Neural progenitor cell (in vitro differentiated cells): ENCODE measurements at regions not wholly inside any gene's neighbourhood (a gene's known extent, or its start where the extent isn't known, plus 50 kb on each side); places are given as distances from the start of the nearest gene placed in this dataset.

ENCODE experiments used
- EZH2phosphoT487 ChIP-seq: fragments of 200-600 bp; sonication (generic); IDR thresholded peaks from 2 replicates; pipeline ENCODE4 v1.6.1; 2017; ENCODE audit warnings: antibody characterized with exemption
- TF ChIP-seq, protein P1 (sequence below): fragments of 200-600 bp; sonication (generic); IDR thresholded peaks from 2 replicates; pipeline ENCODE4 v1.5.1; 2017; ENCODE audit warnings: antibody characterized with exemption, mild to moderate bottlenecking

DNA sequence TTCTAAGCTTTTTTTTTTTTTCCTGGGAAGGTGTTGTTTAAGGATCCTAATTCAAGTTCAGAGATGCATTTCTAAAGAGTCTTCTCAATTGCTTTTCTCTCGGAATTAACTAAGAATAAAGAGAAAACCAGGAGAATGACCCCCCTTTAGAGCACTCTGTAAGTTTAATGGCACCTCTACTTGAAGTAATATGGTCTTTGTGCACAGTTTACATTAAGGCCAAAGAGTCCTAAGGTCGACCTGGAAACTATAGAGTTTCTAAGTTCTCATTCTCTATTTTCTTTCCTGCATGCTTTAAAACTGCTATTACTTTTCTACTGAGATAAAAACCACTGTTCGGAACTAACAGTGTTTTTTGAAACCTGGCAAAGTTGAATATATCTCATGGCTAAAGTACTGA lies 923.1 kb upstream of the CDH10 start:
- TF ChIP-seq, protein P1, sequence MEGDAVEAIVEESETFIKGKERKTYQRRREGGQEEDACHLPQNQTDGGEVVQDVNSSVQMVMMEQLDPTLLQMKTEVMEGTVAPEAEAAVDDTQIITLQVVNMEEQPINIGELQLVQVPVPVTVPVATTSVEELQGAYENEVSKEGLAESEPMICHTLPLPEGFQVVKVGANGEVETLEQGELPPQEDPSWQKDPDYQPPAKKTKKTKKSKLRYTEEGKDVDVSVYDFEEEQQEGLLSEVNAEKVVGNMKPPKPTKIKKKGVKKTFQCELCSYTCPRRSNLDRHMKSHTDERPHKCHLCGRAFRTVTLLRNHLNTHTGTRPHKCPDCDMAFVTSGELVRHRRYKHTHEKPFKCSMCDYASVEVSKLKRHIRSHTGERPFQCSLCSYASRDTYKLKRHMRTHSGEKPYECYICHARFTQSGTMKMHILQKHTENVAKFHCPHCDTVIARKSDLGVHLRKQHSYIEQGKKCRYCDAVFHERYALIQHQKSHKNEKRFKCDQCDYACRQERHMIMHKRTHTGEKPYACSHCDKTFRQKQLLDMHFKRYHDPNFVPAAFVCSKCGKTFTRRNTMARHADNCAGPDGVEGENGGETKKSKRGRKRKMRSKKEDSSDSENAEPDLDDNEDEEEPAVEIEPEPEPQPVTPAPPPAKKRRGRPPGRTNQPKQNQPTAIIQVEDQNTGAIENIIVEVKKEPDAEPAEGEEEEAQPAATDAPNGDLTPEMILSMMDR, result no peak
- no peak for TF ChIP-seq EZH2phosphoT487
